ENCODE measurements at regions not wholly inside any gene's neighbourhood (a gene's known extent, or its start where the extent isn't known, plus 50 kb on each side); places are given as distances from the start of the nearest gene placed in this dataset.
"Not testable (repeated sequence)": the region's sequence is repeated elsewhere in the genome, so short reads cannot be mapped to it uniquely, and the experiment has no call there.

DNA sequence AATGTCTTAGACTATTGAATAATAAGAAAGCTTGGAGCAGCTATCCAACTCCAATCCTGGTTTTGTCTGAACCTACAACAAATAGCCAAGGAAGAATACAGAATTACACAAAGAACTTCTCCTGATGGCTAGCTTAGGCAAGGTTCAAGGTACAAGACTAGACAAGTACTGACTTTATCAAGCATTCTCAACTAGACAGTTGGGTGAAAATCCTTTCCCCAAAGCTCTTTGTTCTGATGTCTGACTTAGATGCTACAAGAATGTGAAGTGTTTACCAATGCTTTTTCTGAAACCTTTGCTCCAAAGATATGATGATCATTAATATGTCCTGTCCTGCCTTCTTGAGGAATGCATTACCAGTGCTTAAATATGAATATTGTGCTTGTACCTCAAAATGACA lies 113.8 kb downstream of the ANXA2 start:
- no peaks in the 10 kb centered on the region for H3K27me3 ChIP-seq (ENCODE audit: control insufficient read depth, insufficient read depth, low read length, poor library complexity, severe bottlenecking)
- Mint-ChIP-seq H3K9me3 (peaks cover 25% of the 10 kb centered on the region), H3K36me3 (ENCODE audit: low read depth) (no peaks in the 10 kb centered on the region), H3K4me1 (no peaks in the 10 kb centered on the region), H3K4me3 (no peak overlapping the region), H3K27ac (no peak overlapping the region), H3K27me3 (ENCODE audit: insufficient read depth) (no peaks in the 10 kb centered on the region)
- no peak for DNase-seq
- no peaks in the 10 kb centered on the region for H3K4me1 ChIP-seq (ENCODE audit: control insufficient read depth, insufficient read depth, low read length)
- TF ChIP-seq, protein P1, sequence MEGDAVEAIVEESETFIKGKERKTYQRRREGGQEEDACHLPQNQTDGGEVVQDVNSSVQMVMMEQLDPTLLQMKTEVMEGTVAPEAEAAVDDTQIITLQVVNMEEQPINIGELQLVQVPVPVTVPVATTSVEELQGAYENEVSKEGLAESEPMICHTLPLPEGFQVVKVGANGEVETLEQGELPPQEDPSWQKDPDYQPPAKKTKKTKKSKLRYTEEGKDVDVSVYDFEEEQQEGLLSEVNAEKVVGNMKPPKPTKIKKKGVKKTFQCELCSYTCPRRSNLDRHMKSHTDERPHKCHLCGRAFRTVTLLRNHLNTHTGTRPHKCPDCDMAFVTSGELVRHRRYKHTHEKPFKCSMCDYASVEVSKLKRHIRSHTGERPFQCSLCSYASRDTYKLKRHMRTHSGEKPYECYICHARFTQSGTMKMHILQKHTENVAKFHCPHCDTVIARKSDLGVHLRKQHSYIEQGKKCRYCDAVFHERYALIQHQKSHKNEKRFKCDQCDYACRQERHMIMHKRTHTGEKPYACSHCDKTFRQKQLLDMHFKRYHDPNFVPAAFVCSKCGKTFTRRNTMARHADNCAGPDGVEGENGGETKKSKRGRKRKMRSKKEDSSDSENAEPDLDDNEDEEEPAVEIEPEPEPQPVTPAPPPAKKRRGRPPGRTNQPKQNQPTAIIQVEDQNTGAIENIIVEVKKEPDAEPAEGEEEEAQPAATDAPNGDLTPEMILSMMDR (conservative IDR thresholded peaks at IDR 0.05), result no peak
- H3K27ac ChIP-seq (ENCODE audit: low read depth, low read length), result no peak overlapping the region
- H3K9me3 ChIP-seq (ENCODE audit: control insufficient read depth, low read length), result peaks cover 64% of the 10 kb centered on the region
- no peak overlapping the region for H3K9ac ChIP-seq (ENCODE audit: extremely low read depth, low read length, poor library complexity, severe bottlenecking)
- H3K4me3 ChIP-seq (ENCODE audit: low read length), result no peak overlapping the region
- H3K36me3 ChIP-seq (ENCODE audit: control insufficient read depth, insufficient read depth, low read length), result no peaks in the 10 kb centered on the region

DNA sequence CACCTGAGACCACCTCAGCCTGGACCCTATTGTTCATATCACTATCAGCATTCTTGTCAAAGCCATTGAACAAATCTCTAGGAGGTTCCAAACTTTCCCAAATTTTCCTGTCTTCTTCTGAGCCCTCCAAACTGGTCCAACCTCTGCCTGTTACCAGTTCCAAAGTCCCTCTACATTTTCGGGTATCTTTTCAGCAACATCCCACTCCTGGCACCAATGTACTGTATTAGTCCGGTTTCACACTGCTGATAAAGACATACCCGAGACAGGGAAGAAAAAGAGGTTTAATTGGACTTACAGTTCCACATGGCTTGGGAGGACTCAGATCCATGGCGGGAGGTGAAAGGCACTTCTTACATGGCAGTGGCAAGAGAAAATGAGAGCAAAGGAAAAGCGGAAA lies 101.9 kb downstream of the ANXA2 start:
- not testable (repeated sequence) for H3K4me1 ChIP-seq (ENCODE audit: control insufficient read depth, insufficient read depth, low read length); H3K36me3 Mint-ChIP-seq (ENCODE audit: low read depth); H3K27ac Mint-ChIP-seq; H3K36me3 ChIP-seq (ENCODE audit: control insufficient read depth, insufficient read depth, low read length); H3K4me1 Mint-ChIP-seq; H3K27me3 Mint-ChIP-seq (ENCODE audit: insufficient read depth); DNase-seq; H3K4me3 ChIP-seq (ENCODE audit: low read length); H3K27ac ChIP-seq (ENCODE audit: low read depth, low read length); H3K4me3 Mint-ChIP-seq; H3K9ac ChIP-seq (ENCODE audit: extremely low read depth, low read length, poor library complexity, severe bottlenecking); H3K27me3 ChIP-seq (ENCODE audit: control insufficient read depth, insufficient read depth, low read length, poor library complexity, severe bottlenecking)
- peaks cover 36% of the 10 kb centered on the region for H3K9me3 ChIP-seq (ENCODE audit: control insufficient read depth, low read length)
- 90 to 94% methylated on average over 3 to 5 of the region's 5 CpGs for WGBS, 2 experiments (ENCODE audit: insufficient coverage in 1 of 2, insufficient read length in 1 of 2)
- H3K9me3 Mint-ChIP-seq, result peaks cover 44% of the 10 kb centered on the region

DNA sequence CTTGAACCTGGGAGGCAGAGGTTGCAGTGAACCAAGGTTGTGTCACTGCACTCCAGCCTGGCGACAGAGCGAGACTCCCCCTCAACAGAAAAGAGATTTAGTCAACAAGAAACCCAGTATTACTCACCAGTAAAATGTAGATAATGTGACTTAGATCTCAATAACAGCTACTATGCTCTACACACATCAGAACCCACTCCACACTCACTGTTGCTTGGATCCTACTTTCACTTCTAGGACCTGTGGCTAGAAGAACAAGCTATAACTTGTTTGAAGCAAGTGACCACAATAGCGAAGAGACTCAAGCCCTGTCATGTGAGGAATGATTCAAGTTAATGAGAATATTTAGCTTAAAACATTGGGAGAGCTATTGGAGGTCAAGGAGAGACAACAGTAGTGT lies 100.7 kb downstream of the ANXA2 start:
- Mint-ChIP-seq H3K4me3 (no peak overlapping the region), H3K9me3 (peaks cover 44% of the 10 kb centered on the region), H3K27ac (no peak overlapping the region), H3K36me3 (ENCODE audit: low read depth) (no peaks in the 10 kb centered on the region), H3K4me1 (no peaks in the 10 kb centered on the region), H3K27me3 (ENCODE audit: insufficient read depth) (no peaks in the 10 kb centered on the region)
- Histone ChIP-seq H3K9me3 (ENCODE audit: control insufficient read depth, low read length) (peaks cover 30% of the 10 kb centered on the region), H3K36me3 (ENCODE audit: control insufficient read depth, insufficient read depth, low read length) (no peaks in the 10 kb centered on the region), H3K4me1 (ENCODE audit: control insufficient read depth, insufficient read depth, low read length) (no peaks in the 10 kb centered on the region), H3K27ac (ENCODE audit: low read depth, low read length) (no peak overlapping the region), H3K4me3 (ENCODE audit: low read length) (no peak overlapping the region), H3K27me3 (ENCODE audit: control insufficient read depth, insufficient read depth, low read length, poor library complexity, severe bottlenecking) (no peaks in the 10 kb centered on the region), H3K9ac (ENCODE audit: extremely low read depth, low read length, poor library complexity, severe bottlenecking) (no peak overlapping the region)
- TF ChIP-seq, protein P1 (conservative IDR thresholded peaks at IDR 0.05), result no peak
- 89 to 91% methylated on average over 1 to 3 of the region's 3 CpGs for WGBS, 2 experiments (ENCODE audit: insufficient coverage in 1 of 2, insufficient read length in 1 of 2)
- DNase-seq, result no peak
